ENCODE measurements at regions not wholly inside any gene's neighbourhood (a gene's known extent, or its start where the extent isn't known, plus 50 kb on each side); places are given as distances from the start of the nearest gene placed in this dataset.
A peak's percentile ranks its signal among the peaks of the same experiment; 100 is the strongest.
"Not testable (repeated sequence)": the region's sequence is repeated elsewhere in the genome, so short reads cannot be mapped to it uniquely, and the experiment has no call there.

DNA sequence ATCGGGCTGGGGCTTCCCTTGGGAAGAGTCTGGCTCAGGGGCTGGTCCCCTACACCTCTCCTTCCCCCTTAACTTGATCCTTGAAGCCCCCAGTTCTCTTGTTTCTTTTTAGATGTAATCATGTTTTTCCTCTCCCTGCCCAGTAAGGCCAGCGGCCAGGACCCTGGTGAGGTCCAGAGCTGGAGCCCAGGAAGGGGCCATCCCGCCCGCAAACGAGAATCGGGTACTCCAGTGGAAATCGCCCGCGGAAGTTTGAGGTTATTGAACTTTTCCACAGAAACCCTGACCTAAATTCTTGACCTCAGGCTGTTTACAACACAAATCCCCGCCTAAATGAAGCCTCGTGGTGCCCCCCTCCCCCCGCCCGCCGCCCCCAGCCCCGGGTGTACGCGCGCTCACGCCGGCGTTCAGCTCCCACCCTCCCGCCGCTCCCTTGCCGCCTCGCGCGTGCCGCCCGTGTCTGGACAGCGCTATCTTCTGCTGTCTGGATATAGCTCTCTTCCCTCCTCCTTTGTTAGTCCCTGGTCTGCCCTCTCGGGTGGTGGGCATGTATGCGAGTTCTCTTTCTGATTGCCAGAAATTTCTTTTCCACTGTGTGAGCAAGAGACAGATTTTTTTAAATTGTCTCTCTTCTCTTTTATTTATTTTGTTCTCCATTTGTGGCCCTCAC is 165.9 kb upstream of the CACNA1E start:
- Histone ChIP-seq H3K27me3 (ENCODE audit: control insufficient read depth in 3 of 3, insufficient read depth in 3 of 3, low read length in 3 of 3) (peaks cover 65 to 83% (median 70%) of the 10 kb centered on the region in 3 donors), H3K4me3 (ENCODE audit: low read length in 3 of 3) (no peak overlapping the region)

DNA sequence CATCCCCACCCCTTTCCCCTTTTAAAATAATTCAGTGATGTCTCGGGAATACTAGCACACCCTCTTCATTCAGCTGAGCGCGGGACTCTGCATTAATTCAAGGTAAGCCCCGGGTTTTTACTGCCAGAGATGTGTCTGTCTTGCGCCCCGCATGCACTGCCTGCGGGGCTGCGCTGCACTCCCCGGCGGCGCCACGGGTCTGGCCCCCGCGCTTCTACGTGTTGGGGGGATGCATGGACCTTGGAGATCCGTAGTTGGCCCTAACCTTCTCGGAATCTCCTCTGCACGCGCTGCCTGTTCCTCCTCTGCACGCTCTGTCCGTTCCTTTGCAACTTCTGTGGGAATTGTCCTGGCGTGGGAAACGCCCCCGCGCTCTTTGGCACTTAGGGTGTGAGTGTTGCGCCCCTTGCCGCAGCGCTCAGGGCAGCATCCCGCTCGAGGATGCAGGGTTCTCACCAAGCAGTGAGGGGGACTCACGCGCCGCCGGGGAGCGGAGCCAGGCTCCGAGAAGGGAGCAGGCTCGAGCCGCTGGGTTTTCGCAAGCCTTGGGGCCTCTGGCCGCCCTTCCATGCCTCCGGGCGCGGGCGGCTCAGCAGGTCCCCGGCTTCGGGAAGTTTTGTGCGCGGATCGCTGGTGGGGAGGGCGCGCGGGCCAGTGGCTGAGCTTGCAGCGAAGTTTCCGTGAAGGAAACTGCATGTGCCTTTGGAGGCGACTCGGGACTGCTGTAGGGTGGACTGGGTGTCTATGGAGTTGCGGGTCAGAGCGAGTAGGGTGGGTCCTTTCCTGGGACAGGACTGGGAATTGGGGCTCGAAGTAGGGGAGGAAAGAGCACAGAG is 165.1 kb upstream of the CACNA1E start:
- Histone ChIP-seq H3K27me3 (ENCODE audit: control insufficient read depth in 3 of 3, insufficient read depth in 3 of 3, low read length in 3 of 3) (peaks cover 64 to 77% (median 67%) of the 10 kb centered on the region in 3 donors), H3K4me3 (ENCODE audit: low read length in 3 of 3) (peak overlapping the region in 1 of 3 donors; percentile 40), H3K27ac (ENCODE audit: low read depth, low read length) (no peak overlapping the region)

More for the DNA sequence above, 165.9 kb upstream of the CACNA1E start:
- H3K4me1 ChIP-seq (ENCODE audit: control insufficient read depth in 3 of 3, insufficient read depth in 3 of 3, low read length in 3 of 3): peaks cover 3 to 15% (median 4%) of the 10 kb centered on the region in 3 donors
- H3K36me3 ChIP-seq (ENCODE audit: control insufficient read depth in 3 of 3, insufficient read depth in 3 of 3, low read length in 3 of 3): no peaks in the 10 kb centered on the region
- H3K27ac ChIP-seq (ENCODE audit: low read depth, low read length): no peak overlapping the region
- no peak overlapping the region for H3K9ac ChIP-seq (ENCODE audit: low read depth in 1 of 3, low read length in 3 of 3)
- H3K9me3 ChIP-seq (ENCODE audit: control insufficient read depth in 3 of 3, low read length in 3 of 3): no peaks in the 10 kb centered on the region

DNA sequence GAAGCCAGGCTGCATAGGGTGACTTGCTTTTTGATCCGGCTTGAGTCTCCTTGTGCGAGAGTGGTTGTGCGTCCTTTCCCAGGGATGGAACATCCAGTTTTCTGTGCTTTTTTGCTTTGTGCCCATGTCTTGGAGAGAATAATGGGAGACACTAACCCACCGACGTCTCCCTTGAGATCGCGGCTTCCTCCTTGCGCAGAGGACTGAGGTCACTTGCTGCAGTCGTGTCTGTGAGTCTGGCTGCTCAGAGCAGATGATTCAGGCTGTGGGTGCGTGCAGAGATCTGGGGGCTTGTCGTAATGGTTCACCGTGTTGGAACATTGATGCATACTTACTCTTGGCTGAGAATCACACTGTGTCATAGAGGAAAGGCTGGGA is 164.5 kb upstream of the CACNA1E start:
- H3K4me3 ChIP-seq (ENCODE audit: low read length in 3 of 3): no peak overlapping the region
- no peak overlapping the region for H3K9ac ChIP-seq (ENCODE audit: low read depth in 1 of 3, low read length in 3 of 3)
- peaks cover 3 to 15% (median 4%) of the 10 kb centered on the region in 3 donors for H3K4me1 ChIP-seq (ENCODE audit: control insufficient read depth in 3 of 3, insufficient read depth in 3 of 3, low read length in 3 of 3)
- H3K27me3 ChIP-seq (ENCODE audit: control insufficient read depth in 3 of 3, insufficient read depth in 3 of 3, low read length in 3 of 3): peaks cover 60 to 71% (median 63%) of the 10 kb centered on the region in 3 donors
- H3K36me3 ChIP-seq (ENCODE audit: control insufficient read depth in 3 of 3, insufficient read depth in 3 of 3, low read length in 3 of 3): no peaks in the 10 kb centered on the region
- H3K9me3 ChIP-seq (ENCODE audit: control insufficient read depth in 3 of 3, low read length in 3 of 3): no peaks in the 10 kb centered on the region
- no peak overlapping the region for H3K27ac ChIP-seq (ENCODE audit: low read depth, low read length)

More for the DNA sequence above, 165.1 kb upstream of the CACNA1E start:
- Histone ChIP-seq H3K36me3 (ENCODE audit: control insufficient read depth in 3 of 3, insufficient read depth in 3 of 3, low read length in 3 of 3) (no peaks in the 10 kb centered on the region), H3K9ac (ENCODE audit: low read depth in 1 of 3, low read length in 3 of 3) (no peak overlapping the region), H3K9me3 (ENCODE audit: control insufficient read depth in 3 of 3, low read length in 3 of 3) (no peaks in the 10 kb centered on the region), H3K4me1 (ENCODE audit: control insufficient read depth in 3 of 3, insufficient read depth in 3 of 3, low read length in 3 of 3) (peaks cover 3 to 15% (median 4%) of the 10 kb centered on the region in 3 donors)

DNA sequence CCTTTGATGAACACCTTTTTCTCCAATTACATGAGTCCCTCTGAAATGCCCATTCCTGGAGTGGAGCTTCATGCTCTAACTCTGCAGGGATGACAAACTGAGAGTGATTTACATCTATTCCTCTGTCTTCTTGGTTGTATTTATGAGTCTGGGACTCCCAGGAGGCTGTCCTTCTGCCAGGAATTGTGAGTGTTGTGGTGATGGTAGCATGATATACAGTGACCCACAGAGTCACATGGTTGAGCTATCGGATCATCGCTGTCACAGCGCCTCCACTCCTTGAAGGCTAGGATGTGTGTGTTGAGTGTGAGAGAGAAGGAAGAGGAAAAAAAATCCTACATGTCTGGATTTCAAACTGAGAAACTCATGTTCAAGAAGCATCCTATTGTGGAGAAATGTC is 163.4 kb upstream of the CACNA1E start:
- Histone ChIP-seq H3K4me1 (ENCODE audit: control insufficient read depth in 3 of 3, insufficient read depth in 3 of 3, low read length in 3 of 3) (peaks cover 3 to 15% (median 4%) of the 10 kb centered on the region in 3 donors), H3K4me3 (ENCODE audit: low read length in 3 of 3) (no peak overlapping the region), H3K9ac (ENCODE audit: low read depth in 1 of 3, low read length in 3 of 3) (no peak overlapping the region), H3K27ac (ENCODE audit: low read depth, low read length) (no peak overlapping the region), H3K36me3 (ENCODE audit: control insufficient read depth in 3 of 3, insufficient read depth in 3 of 3, low read length in 3 of 3) (no peaks in the 10 kb centered on the region), H3K27me3 (ENCODE audit: control insufficient read depth in 3 of 3, insufficient read depth in 3 of 3, low read length in 3 of 3) (peaks cover 51 to 61% (median 56%) of the 10 kb centered on the region in 3 donors), H3K9me3 (ENCODE audit: control insufficient read depth in 3 of 3, low read length in 3 of 3) (no peaks in the 10 kb centered on the region)

DNA sequence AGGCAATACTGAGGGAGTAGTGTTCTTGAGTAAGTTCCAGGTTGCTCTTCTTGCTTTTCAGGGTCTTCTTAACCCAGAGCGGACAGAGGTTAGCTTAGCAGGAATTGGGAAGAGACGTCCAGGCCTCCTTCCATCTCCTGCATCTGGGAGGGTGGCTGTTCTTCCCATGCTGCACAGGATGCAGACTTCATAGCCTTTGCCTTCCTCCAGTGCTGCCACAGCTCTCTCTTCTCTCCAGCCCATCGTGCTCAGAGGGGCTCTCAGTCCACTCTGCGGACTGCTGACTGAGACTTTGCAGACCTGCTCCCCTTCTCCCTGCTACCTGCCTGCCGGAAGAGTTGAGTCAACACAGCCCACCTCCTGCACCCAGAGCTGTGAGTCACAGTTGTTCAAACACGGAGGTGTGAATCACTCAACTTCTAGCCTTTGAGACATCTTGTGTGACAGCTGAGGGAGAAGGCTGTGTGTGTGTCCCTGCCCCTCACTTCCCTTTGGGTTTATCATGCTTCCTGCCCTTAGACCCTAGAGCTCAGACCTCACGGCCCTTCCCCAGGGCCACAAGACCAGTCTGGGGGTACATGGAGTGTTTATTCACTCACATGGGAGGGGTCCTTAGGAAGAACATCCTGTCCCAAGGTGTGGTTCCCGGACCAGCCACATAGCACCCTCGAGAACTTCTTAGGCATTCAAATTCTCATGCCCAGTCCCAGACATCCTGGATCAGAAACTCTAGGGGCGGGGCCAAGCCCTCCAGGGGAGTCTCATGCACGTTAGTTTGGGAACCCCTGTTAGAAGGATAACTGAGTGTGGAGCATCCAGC is 158.3 kb upstream of the CACNA1E start:
- Histone ChIP-seq H3K4me3 (ENCODE audit: low read length in 3 of 3) (no peak overlapping the region), H3K9ac (ENCODE audit: low read depth in 1 of 3, low read length in 3 of 3) (no peak overlapping the region), H3K27me3 (ENCODE audit: control insufficient read depth in 3 of 3, insufficient read depth in 3 of 3, low read length in 3 of 3) (peaks cover 10 to 14% (median 11%) of the 10 kb centered on the region in 3 donors), H3K9me3 (ENCODE audit: control insufficient read depth in 3 of 3, low read length in 3 of 3) (no peaks in the 10 kb centered on the region), H3K27ac (ENCODE audit: low read depth, low read length) (no peak overlapping the region), H3K36me3 (ENCODE audit: control insufficient read depth in 3 of 3, insufficient read depth in 3 of 3, low read length in 3 of 3) (no peaks in the 10 kb centered on the region), H3K4me1 (ENCODE audit: control insufficient read depth in 3 of 3, insufficient read depth in 3 of 3, low read length in 3 of 3) (no peaks in the 10 kb centered on the region)

GRCh38 chr1:181325765-181326164 is 157.6 kb upstream of the CACNA1E start:
- H3K9ac ChIP-seq (ENCODE audit: low read depth in 1 of 3, low read length in 3 of 3); H3K4me1 ChIP-seq (ENCODE audit: control insufficient read depth in 3 of 3, insufficient read depth in 3 of 3, low read length in 3 of 3); H3K27ac ChIP-seq (ENCODE audit: low read depth, low read length); H3K9me3 ChIP-seq (ENCODE audit: control insufficient read depth in 3 of 3, low read length in 3 of 3); H3K36me3 ChIP-seq (ENCODE audit: control insufficient read depth in 3 of 3, insufficient read depth in 3 of 3, low read length in 3 of 3); H3K4me3 ChIP-seq (ENCODE audit: low read length in 3 of 3); H3K27me3 ChIP-seq (ENCODE audit: control insufficient read depth in 3 of 3, insufficient read depth in 3 of 3, low read length in 3 of 3): not testable (repeated sequence)

DNA sequence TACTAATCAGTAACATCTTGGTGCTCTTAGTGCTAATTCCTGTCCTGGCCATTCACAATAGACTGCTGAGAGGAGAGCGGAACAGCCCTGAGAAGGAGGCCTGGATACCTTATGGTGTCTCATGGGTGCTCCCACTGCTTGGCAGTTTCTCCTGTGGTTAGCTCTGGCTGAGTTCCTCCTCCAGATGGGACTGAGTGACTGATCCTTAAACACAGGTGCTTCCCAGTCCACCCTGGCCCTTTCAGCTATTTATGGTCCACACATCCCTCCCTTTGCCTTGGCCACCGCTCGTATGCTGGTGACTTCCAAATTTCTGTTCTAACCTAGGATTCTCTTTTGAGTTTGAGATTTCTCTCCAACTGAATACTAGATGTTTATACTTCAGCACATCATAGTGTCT is 157.0 kb upstream of the CACNA1E start:
- Histone ChIP-seq H3K4me1 (ENCODE audit: control insufficient read depth in 3 of 3, insufficient read depth in 3 of 3, low read length in 3 of 3) (no peaks in the 10 kb centered on the region), H3K4me3 (ENCODE audit: low read length in 3 of 3) (no peak overlapping the region), H3K27me3 (ENCODE audit: control insufficient read depth in 3 of 3, insufficient read depth in 3 of 3, low read length in 3 of 3) (peaks cover 0 to 3% (median 2%) of the 10 kb centered on the region in 3 donors), H3K9me3 (ENCODE audit: control insufficient read depth in 3 of 3, low read length in 3 of 3) (no peaks in the 10 kb centered on the region), H3K9ac (ENCODE audit: low read depth in 1 of 3, low read length in 3 of 3) (no peak overlapping the region), H3K27ac (ENCODE audit: low read depth, low read length) (no peak overlapping the region), H3K36me3 (ENCODE audit: control insufficient read depth in 3 of 3, insufficient read depth in 3 of 3, low read length in 3 of 3) (no peaks in the 10 kb centered on the region)

DNA sequence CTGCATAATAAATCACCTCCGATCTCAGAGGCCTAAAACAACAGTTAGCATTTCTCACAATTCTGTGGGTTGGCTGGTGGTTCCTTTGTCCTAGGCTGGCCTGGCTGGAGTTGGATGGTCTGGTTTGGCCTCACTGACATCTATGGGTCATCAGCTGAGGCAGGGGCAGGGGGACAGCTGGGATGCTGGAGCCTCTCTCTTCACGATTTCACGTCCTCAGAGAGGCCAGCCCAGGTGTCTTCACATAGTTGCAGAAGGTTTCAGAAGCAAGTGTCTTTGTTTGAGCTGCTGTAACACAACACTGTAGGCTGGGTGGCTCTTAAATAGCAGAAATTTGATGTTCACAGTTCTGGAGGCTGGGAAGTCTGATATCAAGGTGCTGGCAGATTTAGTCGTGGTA is 155.5 kb upstream of the CACNA1E start:
- Histone ChIP-seq H3K4me1 (ENCODE audit: control insufficient read depth in 3 of 3, insufficient read depth in 3 of 3, low read length in 3 of 3) (no peaks in the 10 kb centered on the region), H3K27ac (ENCODE audit: low read depth, low read length) (no peak overlapping the region), H3K4me3 (ENCODE audit: low read length in 3 of 3) (no peak overlapping the region), H3K27me3 (ENCODE audit: control insufficient read depth in 3 of 3, insufficient read depth in 3 of 3, low read length in 3 of 3) (peaks cover 0 to 2% (median 2%) of the 10 kb centered on the region in 3 donors), H3K9me3 (ENCODE audit: control insufficient read depth in 3 of 3, low read length in 3 of 3) (no peaks in the 10 kb centered on the region), H3K9ac (ENCODE audit: low read depth in 1 of 3, low read length in 3 of 3) (no peak overlapping the region), H3K36me3 (ENCODE audit: control insufficient read depth in 3 of 3, insufficient read depth in 3 of 3, low read length in 3 of 3) (no peaks in the 10 kb centered on the region)

GRCh38 chr1:181334724-181335123 is 148.6 kb upstream of the CACNA1E start:
- no peak overlapping the region for H3K4me3 ChIP-seq (ENCODE audit: low read length in 3 of 3)
- H3K4me1 ChIP-seq (ENCODE audit: control insufficient read depth in 3 of 3, insufficient read depth in 3 of 3, low read length in 3 of 3): no peaks in the 10 kb centered on the region
- H3K9ac ChIP-seq (ENCODE audit: low read depth in 1 of 3, low read length in 3 of 3): no peak overlapping the region
- peaks cover 0 to 2% (median 2%) of the 10 kb centered on the region in 3 donors for H3K27me3 ChIP-seq (ENCODE audit: control insufficient read depth in 3 of 3, insufficient read depth in 3 of 3, low read length in 3 of 3)
- no peaks in the 10 kb centered on the region for H3K9me3 ChIP-seq (ENCODE audit: control insufficient read depth in 3 of 3, low read length in 3 of 3)
- H3K27ac ChIP-seq (ENCODE audit: low read depth, low read length): no peak overlapping the region
- no peaks in the 10 kb centered on the region for H3K36me3 ChIP-seq (ENCODE audit: control insufficient read depth in 3 of 3, insufficient read depth in 3 of 3, low read length in 3 of 3)

All from skeletal muscle tissue (tissue), 3 donors.